ENCODE measurements at regions not wholly inside any gene's neighbourhood (a gene's known extent, or its start where the extent isn't known, plus 50 kb on each side); places are given as distances from the start of the nearest gene placed in this dataset.

DNA sequence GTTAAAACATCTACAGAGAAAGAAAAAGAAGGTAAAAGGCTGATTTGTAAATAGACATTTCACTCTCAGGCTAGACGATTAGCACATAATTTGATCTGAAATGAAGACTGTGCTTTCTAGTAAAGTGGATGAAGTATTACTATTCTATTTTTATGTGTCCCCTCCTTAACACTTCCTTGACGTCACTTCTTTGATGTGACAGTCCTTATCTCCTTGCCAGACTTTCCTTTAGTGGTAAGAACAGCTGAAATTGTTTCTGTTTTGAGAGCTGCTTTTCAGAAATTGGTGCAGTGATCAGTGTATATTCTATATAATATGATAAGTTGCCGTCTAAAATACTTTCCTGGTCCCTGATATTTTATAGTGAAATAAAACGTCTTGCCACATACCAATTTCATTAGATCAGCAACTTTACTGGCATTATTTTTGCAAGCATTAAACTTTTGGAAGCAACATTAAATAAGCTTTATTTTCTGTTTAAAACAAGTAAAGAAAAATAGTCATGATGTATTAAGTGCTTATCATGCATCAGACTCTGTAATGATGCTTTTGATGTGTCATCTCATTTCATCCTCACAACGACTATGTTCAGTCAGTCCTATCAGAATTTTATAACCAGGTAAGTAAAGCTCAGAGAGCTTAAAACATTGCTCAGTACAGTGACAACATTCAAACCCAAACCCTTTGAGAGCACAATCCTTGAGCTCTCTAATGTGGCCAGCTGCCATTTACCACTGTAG lies 210.3 kb upstream of the PCDH9 start:
- WGBS, 2 donors, result 37 to 38% methylated on average over 5 of the region's 5 CpGs
- TF ChIP-seq, protein P1, sequence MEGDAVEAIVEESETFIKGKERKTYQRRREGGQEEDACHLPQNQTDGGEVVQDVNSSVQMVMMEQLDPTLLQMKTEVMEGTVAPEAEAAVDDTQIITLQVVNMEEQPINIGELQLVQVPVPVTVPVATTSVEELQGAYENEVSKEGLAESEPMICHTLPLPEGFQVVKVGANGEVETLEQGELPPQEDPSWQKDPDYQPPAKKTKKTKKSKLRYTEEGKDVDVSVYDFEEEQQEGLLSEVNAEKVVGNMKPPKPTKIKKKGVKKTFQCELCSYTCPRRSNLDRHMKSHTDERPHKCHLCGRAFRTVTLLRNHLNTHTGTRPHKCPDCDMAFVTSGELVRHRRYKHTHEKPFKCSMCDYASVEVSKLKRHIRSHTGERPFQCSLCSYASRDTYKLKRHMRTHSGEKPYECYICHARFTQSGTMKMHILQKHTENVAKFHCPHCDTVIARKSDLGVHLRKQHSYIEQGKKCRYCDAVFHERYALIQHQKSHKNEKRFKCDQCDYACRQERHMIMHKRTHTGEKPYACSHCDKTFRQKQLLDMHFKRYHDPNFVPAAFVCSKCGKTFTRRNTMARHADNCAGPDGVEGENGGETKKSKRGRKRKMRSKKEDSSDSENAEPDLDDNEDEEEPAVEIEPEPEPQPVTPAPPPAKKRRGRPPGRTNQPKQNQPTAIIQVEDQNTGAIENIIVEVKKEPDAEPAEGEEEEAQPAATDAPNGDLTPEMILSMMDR (IDR thresholded peaks at IDR 0.05), result no peak
- TF ChIP-seq POLR2A (IDR thresholded peaks at IDR 0.05), result no peak
- intact Hi-C loops (cut with DNase I; ENCODE audit: low total_unique reads), result no loop called here
- DNase-seq (ENCODE audit: low spot score in 2 of 2), result no peak
- H3K4me3 ChIP-seq (ENCODE audit: low read depth, poor library complexity, severe bottlenecking), result no peak overlapping the region

DNA sequence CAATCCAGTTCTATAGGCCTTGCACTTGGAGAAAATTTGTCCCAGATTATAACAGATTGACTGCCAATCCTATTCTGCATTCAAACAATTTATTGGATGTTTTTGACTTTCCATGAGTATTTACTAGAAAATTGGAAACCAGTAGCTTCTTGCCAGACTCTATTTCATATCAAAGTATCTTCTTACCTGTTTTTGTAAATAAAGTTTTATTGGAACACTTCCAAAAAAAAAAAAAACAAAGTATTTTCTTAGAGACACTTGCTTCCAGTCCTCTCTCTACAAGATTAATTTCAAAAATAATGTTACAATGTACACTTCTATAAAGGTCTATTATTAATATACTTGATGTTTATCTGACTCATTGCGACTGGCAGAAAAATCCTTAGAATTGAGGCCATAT lies 209.2 kb upstream of the PCDH9 start:
- DNase-seq (ENCODE audit: low spot score in 2 of 2), result no peak
- H3K4me3 ChIP-seq (ENCODE audit: low read depth, poor library complexity, severe bottlenecking), result no peak overlapping the region
- intact Hi-C loops (cut with DNase I; ENCODE audit: low total_unique reads), result no loop called here
- WGBS, 2 donors, result 85 to 88% methylated on average over 1 of the region's 1 CpG
- TF ChIP-seq, protein P1 (IDR thresholded peaks at IDR 0.05), result no peak
- no peak for TF ChIP-seq POLR2A (IDR thresholded peaks at IDR 0.05)

DNA sequence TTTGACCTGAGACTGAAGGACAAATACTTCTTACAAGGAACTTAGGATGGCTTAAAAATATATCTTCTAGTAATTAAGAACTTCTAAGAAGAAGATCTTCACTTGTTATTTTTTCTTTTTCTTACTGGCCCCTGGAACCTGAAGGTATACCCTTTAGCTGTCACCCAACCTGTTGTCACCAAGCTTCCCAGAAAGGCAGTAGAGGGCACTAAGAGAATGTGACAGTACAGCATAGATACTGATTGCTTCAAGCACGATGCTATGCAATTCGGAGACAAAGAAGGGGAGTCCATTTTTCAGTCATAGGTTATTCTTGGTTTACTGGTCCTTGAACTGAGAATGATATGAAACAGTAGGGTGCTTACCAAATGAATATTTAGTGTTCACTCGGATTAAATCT lies 208.3 kb upstream of the PCDH9 start:
- H3K4me3 ChIP-seq (ENCODE audit: low read depth, poor library complexity, severe bottlenecking), result no peak overlapping the region
- WGBS, 2 donors, result 62 to 65% methylated on average over 3 of the region's 3 CpGs
- TF ChIP-seq, protein P1 (IDR thresholded peaks at IDR 0.05), result no peak
- TF ChIP-seq POLR2A (IDR thresholded peaks at IDR 0.05), result no peak
- intact Hi-C loops (cut with DNase I; ENCODE audit: low total_unique reads), result no loop called here
- DNase-seq (ENCODE audit: low spot score in 2 of 2), result no peak

DNA sequence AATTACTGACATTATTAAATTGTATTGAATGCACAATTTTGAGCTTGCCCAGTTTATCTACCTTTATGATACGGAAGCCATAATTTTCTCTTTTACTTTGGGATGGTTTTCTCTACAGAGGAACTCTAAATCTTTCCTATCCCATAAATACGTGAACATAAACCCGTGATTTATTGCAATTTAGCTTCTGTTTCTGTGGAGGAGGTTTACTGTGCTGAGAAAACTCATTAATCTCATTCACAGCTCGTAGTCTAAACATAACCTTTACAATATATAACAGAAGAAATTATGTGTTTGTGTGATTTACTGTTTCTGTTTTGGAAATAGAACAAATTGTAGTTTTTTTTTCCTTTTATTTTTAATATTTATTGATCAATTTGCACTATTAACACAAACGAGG lies 207.1 kb upstream of the PCDH9 start:
- TF ChIP-seq POLR2A (IDR thresholded peaks at IDR 0.05), result no peak
- TF ChIP-seq, protein P1 (IDR thresholded peaks at IDR 0.05), result no peak
- 28 to 38% methylated on average over 5 of the region's 5 CpGs for WGBS, 2 donors
- no peak for DNase-seq (ENCODE audit: low spot score in 2 of 2)
- intact Hi-C loops (cut with DNase I; ENCODE audit: low total_unique reads), result no loop called here
- no peak overlapping the region for H3K4me3 ChIP-seq (ENCODE audit: low read depth, poor library complexity, severe bottlenecking)

DNA sequence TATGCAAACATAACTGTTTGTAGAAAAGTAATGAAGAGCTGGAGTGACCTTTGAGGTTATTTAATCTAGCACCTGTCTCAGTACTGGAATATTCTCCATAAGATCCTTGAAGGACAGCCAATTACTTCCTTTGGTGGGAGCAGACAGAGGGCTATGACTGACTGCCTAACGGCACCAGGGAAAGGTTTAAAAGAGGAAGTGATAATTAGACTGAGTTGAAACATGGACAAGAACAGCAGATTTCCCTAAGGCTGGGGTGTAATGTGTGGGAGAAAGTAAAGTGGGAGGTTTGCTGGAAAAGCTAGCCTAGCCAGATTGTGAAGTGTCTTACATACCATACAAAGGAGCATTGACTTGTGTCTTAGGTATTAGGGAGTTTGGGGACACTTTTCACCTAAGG lies 191.3 kb upstream of the PCDH9 start:
- WGBS, 2 donors, result 17 to 33% methylated on average over 1 of the region's 1 CpG
- intact Hi-C loops (cut with DNase I; ENCODE audit: low total_unique reads), result no loop called here
- no peak overlapping the region for H3K4me3 ChIP-seq (ENCODE audit: low read depth, poor library complexity, severe bottlenecking)
- no peak for DNase-seq (ENCODE audit: low spot score in 2 of 2)
- TF ChIP-seq, protein P1 (IDR thresholded peaks at IDR 0.05), result no peak
- no peak for TF ChIP-seq POLR2A (IDR thresholded peaks at IDR 0.05)

Measured in lower leg skin (tissue), 4 donors.